ENCODE measurements at regions not wholly inside any gene's neighbourhood (a gene's known extent, or its start where the extent isn't known, plus 50 kb on each side); places are given as distances from the start of the nearest gene placed in this dataset.
"Not testable (repeated sequence)": the region's sequence is repeated elsewhere in the genome, so short reads cannot be mapped to it uniquely, and the experiment has no call there.

DNA sequence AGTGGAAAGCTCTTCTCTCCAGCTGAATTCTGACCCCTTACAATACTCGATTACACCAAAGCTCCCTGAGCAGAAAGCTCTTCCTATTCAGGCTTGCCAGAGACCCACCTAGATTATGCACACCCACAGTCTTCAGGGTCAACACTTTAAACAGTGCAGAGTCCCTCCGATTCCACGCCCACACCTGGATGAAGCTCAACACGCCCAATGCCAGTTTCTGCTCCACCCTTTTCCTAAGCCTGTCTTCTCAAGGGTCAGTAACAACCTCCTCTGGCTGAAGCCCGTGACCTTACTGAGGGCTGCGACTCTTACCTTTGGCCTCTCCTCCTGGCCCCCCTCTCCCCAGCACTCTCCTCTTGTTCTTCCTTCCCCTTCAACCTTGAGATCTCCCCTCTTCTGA lies 492.0 kb upstream of the SALL3 start:
- Histone ChIP-seq H3K9me3 (ENCODE audit: control insufficient read depth, insufficient read depth, low read length) (peaks cover 6% of the 10 kb centered on the region; the same call in 1 of the 2 replicates), H3K9me2 (replicated peaks; ENCODE audit: control insufficient read depth, low read length) (no peaks in the 10 kb centered on the region), H3K4me3 (ENCODE audit: low read length) (no peak overlapping the region), H3K27me3 (ENCODE audit: control insufficient read depth, low read length) (no peaks in the 10 kb centered on the region), H3K36me3 (ENCODE audit: control insufficient read depth, low read length) (no peaks in the 10 kb centered on the region), H3K79me2 (ENCODE audit: control insufficient read depth, low read length) (no peaks in the 10 kb centered on the region), H3K4me2 (ENCODE audit: low read length) (no peak overlapping the region), H3F3A (ENCODE audit: control insufficient read depth, insufficient read depth) (no peaks in the 10 kb centered on the region), H3K4me1 (ENCODE audit: control insufficient read depth, low read length) (no peaks in the 10 kb centered on the region), H4K20me1 (ENCODE audit: control insufficient read depth, insufficient read depth, low read depth, low read length) (no peaks in the 10 kb centered on the region), H3K27ac (ENCODE audit: low read depth, low read length) (no peak overlapping the region)
- TF ChIP-seq, protein P1, sequence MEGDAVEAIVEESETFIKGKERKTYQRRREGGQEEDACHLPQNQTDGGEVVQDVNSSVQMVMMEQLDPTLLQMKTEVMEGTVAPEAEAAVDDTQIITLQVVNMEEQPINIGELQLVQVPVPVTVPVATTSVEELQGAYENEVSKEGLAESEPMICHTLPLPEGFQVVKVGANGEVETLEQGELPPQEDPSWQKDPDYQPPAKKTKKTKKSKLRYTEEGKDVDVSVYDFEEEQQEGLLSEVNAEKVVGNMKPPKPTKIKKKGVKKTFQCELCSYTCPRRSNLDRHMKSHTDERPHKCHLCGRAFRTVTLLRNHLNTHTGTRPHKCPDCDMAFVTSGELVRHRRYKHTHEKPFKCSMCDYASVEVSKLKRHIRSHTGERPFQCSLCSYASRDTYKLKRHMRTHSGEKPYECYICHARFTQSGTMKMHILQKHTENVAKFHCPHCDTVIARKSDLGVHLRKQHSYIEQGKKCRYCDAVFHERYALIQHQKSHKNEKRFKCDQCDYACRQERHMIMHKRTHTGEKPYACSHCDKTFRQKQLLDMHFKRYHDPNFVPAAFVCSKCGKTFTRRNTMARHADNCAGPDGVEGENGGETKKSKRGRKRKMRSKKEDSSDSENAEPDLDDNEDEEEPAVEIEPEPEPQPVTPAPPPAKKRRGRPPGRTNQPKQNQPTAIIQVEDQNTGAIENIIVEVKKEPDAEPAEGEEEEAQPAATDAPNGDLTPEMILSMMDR (IDR thresholded peaks at IDR 0.05; ENCODE audit: low read depth, low read length, poor library complexity, severe bottlenecking): no peak
- TF ChIP-seq EZH2phosphoT487 (IDR thresholded peaks at IDR 0.05; ENCODE audit: borderline replicate concordance, low read length): no peak

DNA sequence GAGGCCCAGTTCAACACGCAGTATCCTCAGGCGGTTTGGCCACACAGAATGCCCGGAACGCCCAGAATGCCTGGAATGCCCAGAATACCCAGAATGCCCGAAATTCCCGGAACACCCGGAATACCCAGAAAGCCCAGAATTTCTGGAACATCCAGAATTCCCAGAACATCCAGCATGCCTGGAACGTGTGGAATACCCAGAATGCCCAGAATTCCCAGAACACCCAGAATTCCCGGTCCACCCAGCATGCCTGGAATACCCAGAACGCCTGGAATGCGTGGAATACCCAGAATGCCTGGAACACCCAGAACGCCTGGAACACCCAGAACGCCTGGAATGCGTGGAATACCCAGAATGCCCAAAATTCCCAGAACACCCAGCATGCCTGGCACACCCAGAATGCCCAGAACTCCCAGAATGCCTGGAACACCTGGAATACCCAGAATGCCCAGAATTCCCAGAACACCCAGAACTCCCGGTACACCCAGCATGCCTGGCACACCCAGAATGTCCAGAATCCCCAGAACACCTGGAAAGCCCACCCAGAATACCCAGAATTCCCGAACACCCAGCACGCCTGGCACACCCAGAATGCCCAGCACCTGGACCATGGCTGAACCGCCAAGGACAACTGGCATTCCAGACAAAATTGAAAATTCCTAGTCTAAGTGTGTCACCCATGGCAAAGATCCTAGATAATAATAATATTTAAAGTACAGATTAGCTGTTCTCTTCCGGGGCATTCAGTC lies 487.4 kb upstream of the SALL3 start:
- Histone ChIP-seq H3K27me3 (ENCODE audit: control insufficient read depth, low read length) (no peaks in the 10 kb centered on the region), H3K79me2 (ENCODE audit: control insufficient read depth, low read length) (no peaks in the 10 kb centered on the region), H3K4me1 (ENCODE audit: control insufficient read depth, low read length) (no peaks in the 10 kb centered on the region), H3K36me3 (ENCODE audit: control insufficient read depth, low read length) (no peaks in the 10 kb centered on the region), H3K27ac (ENCODE audit: low read depth, low read length) (no peak overlapping the region), H3K9me3 (ENCODE audit: control insufficient read depth, insufficient read depth, low read length) (peaks cover 14% of the 10 kb centered on the region; the same call in 1 of the 2 replicates), H3K4me2 (ENCODE audit: low read length) (no peak overlapping the region), H3K9me2 (replicated peaks; ENCODE audit: control insufficient read depth, low read length) (no peaks in the 10 kb centered on the region), H4K20me1 (ENCODE audit: control insufficient read depth, insufficient read depth, low read depth, low read length) (no peaks in the 10 kb centered on the region), H3F3A (ENCODE audit: control insufficient read depth, insufficient read depth) (no peaks in the 10 kb centered on the region), H3K4me3 (ENCODE audit: low read length) (no peak overlapping the region)
- no peak for TF ChIP-seq EZH2phosphoT487 (IDR thresholded peaks at IDR 0.05; ENCODE audit: borderline replicate concordance, low read length)
- TF ChIP-seq, protein P1 (IDR thresholded peaks at IDR 0.05; ENCODE audit: low read depth, low read length, poor library complexity, severe bottlenecking): no peak

DNA sequence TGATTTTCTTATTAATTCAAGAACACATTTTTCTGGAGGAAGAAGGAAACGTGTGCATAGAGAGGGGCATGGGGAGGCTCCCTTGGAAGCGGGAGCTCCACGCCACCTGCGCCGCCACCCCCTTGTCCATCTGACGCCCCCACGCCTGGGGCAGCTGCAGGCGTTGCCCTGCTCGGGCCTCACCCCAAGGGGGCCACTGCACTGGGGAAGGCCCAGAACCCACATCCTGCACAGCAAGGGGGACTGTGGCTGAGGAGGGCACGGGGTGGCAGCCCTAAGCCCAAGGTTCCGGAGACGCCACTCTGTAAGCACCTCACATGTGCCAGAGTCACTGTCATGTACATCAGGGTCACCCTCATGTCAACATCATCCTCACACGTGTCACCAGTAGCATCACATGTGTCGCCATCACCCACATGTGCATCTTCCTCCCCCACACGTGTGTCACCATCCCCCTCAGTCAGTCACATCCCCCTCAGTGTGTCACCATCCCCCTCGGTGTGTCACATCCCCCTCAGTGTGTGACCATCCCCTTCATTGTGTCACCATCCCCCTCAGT lies 486.7 kb upstream of the SALL3 start:
- H3K79me2 ChIP-seq (ENCODE audit: control insufficient read depth, low read length): no peaks in the 10 kb centered on the region
- H3F3A ChIP-seq (ENCODE audit: control insufficient read depth, insufficient read depth): no peaks in the 10 kb centered on the region
- peaks cover 14% of the 10 kb centered on the region; the same call in 1 of the 2 replicates for H3K9me3 ChIP-seq (ENCODE audit: control insufficient read depth, insufficient read depth, low read length)
- H3K4me1 ChIP-seq (ENCODE audit: control insufficient read depth, low read length): no peaks in the 10 kb centered on the region
- TF ChIP-seq, protein P1 (IDR thresholded peaks at IDR 0.05; ENCODE audit: low read depth, low read length, poor library complexity, severe bottlenecking): no peak
- TF ChIP-seq EZH2phosphoT487 (IDR thresholded peaks at IDR 0.05; ENCODE audit: borderline replicate concordance, low read length): no peak
- no peaks in the 10 kb centered on the region for H3K9me2 ChIP-seq (replicated peaks; ENCODE audit: control insufficient read depth, low read length)
- no peak overlapping the region for H3K27ac ChIP-seq (ENCODE audit: low read depth, low read length)
- no peaks in the 10 kb centered on the region for H3K36me3 ChIP-seq (ENCODE audit: control insufficient read depth, low read length)
- H4K20me1 ChIP-seq (ENCODE audit: control insufficient read depth, insufficient read depth, low read depth, low read length): no peaks in the 10 kb centered on the region
- H3K27me3 ChIP-seq (ENCODE audit: control insufficient read depth, low read length): no peaks in the 10 kb centered on the region
- no peak overlapping the region for H3K4me2 ChIP-seq (ENCODE audit: low read length)
- H3K4me3 ChIP-seq (ENCODE audit: low read length): no peak overlapping the region

DNA sequence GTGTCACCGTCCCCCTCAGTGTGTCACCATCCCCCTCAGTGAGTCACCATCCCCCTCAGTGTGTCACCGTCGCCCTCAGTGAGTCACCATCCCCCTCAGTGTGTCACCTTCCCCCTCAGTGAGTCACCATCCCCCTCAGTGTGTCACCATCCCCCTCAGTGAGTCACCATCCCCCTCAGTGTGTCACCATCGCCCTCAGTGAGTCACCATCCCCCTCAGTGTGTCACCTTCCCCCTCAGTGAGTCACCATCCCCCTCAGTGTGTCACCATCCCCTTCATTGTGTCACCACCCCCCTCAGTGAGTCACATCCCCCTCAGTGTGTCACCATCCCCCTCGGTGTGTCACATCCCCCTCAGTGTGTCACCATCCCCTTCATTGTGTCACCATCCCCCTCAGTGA lies 486.1 kb upstream of the SALL3 start:
- not testable (repeated sequence) for H3K4me1 ChIP-seq (ENCODE audit: control insufficient read depth, low read length); H3K79me2 ChIP-seq (ENCODE audit: control insufficient read depth, low read length); H3K27ac ChIP-seq (ENCODE audit: low read depth, low read length); H3K27me3 ChIP-seq (ENCODE audit: control insufficient read depth, low read length); H4K20me1 ChIP-seq (ENCODE audit: control insufficient read depth, insufficient read depth, low read depth, low read length); H3K36me3 ChIP-seq (ENCODE audit: control insufficient read depth, low read length); H3K4me2 ChIP-seq (ENCODE audit: low read length); H3F3A ChIP-seq (ENCODE audit: control insufficient read depth, insufficient read depth); H3K4me3 ChIP-seq (ENCODE audit: low read length); H3K9me2 ChIP-seq (replicated peaks; ENCODE audit: control insufficient read depth, low read length)
- peaks cover 14% of the 10 kb centered on the region; the same call in 1 of the 2 replicates for H3K9me3 ChIP-seq (ENCODE audit: control insufficient read depth, insufficient read depth, low read length)
